NCI-H1105 treated with DMSO at 0.1 percent for 48 hours (cell line): ENCODE measurements at regions not wholly inside any gene's neighbourhood (a gene's known extent, or its start where the extent isn't known, plus 50 kb on each side); places are given as distances from the start of the nearest gene placed in this dataset.
A peak's percentile ranks its signal among the peaks of the same experiment; 100 is the strongest.

Experiments
- DNase-seq: peaks from one replicate; lab custom pipeline; 2025; lab: John Stamatoyannopoulos, UW

- DNase-seq, result no peak
These were observed 612.6 kb downstream of the AACS start for GRCh38 chr12:125677829-125678228.

GRCh38 chr12:125678589-125678993 is 613.4 kb downstream of the AACS start:
- DNase-seq, result no peak

GRCh38 chr12:125683748-125684381 is 618.6 kb downstream of the AACS start:
- DNase-seq, result peak; percentile 32

GRCh38 chr12:125684968-125685790 is 619.9 kb downstream of the AACS start:
- DNase-seq, result no peak

GRCh38 chr12:125685915-125686314 is 620.7 kb downstream of the AACS start:
- peak; percentile 23 for DNase-seq

- no peak for DNase-seq
These were observed 622.2 kb downstream of the AACS start for GRCh38 chr12:125687403-125687802.

GRCh38 chr12:125687820-125688219 is 622.6 kb downstream of the AACS start:
- DNase-seq, result no peak

- DNase-seq, result no peak
These were observed 623.0 kb downstream of the AACS start for GRCh38 chr12:125688223-125688622.

- DNase-seq, result no peak
These were observed 623.6 kb downstream of the AACS start for GRCh38 chr12:125688881-125689280.

- no peak for DNase-seq
These were observed 624.6 kb downstream of the AACS start for GRCh38 chr12:125689576-125690410.

GRCh38 chr12:125690841-125691240 is 625.6 kb downstream of the AACS start:
- no peak for DNase-seq

GRCh38 chr12:125696054-125696453 is 630.8 kb downstream of the AACS start:
- DNase-seq, result no peak

GRCh38 chr12:125704803-125705202 is 639.6 kb downstream of the AACS start:
- DNase-seq, result no peak

GRCh38 chr12:125720961-125721360 is 655.7 kb downstream of the AACS start:
- DNase-seq, result no peak

- DNase-seq, result no peak
These were observed 668.9 kb downstream of the AACS start for GRCh38 chr12:125734137-125734536.

- DNase-seq, result no peak
These were observed 673.0 kb downstream of the AACS start for GRCh38 chr12:125738211-125738610.

- DNase-seq, result no peak
These were observed 677.2 kb downstream of the AACS start for GRCh38 chr12:125742413-125742812.

GRCh38 chr12:125744201-125744600 is 679.0 kb downstream of the AACS start:
- peak; percentile 25 for DNase-seq

GRCh38 chr12:125755512-125755911 is 690.3 kb downstream of the AACS start:
- DNase-seq, result no peak

- no peak for DNase-seq
These were observed 700.9 kb downstream of the AACS start for GRCh38 chr12:125766091-125766490.

GRCh38 chr12:125772403-125772802 is 707.2 kb downstream of the AACS start:
- DNase-seq, result no peak

GRCh38 chr12:125773033-125773640 is 707.9 kb downstream of the AACS start:
- peak; percentile 12 for DNase-seq
